ENCODE measurements at regions not wholly inside any gene's neighbourhood (a gene's known extent, or its start where the extent isn't known, plus 50 kb on each side); places are given as distances from the start of the nearest gene placed in this dataset.

GRCh38 chr1:25009671-25010262, 79.7 kb upstream of the RUNX3 start:
- peak; percentile 63 for DNase-seq (ENCODE audit: low read depth)
- TF ChIP-seq MAX (IDR thresholded peaks at IDR 0.05; ENCODE audit: low read depth, low read length) (no peak), MYC (IDR thresholded peaks at IDR 0.05; ENCODE audit: low read depth, low read length) (no peak), POLR2A (IDR thresholded peaks at IDR 0.05; ENCODE audit: extremely low read depth, insufficient read length) (no peak), CTCF (IDR thresholded peaks at IDR 0.05; ENCODE audit: low read depth, low read length) (no peak)
- no peak overlapping the region for H3K4me3 ChIP-seq (ENCODE audit: low read depth, low read length)

GRCh38 chr1:25008192-25008485, 78.1 kb upstream of the RUNX3 start:
- H3K4me3 ChIP-seq (ENCODE audit: low read depth, low read length) = no peak overlapping the region
- peak; percentile 53 for DNase-seq (ENCODE audit: low read depth)
- no peak for TF ChIP-seq POLR2A (IDR thresholded peaks at IDR 0.05; ENCODE audit: extremely low read depth, insufficient read length)
- TF ChIP-seq MYC (IDR thresholded peaks at IDR 0.05; ENCODE audit: low read depth, low read length) = no peak
- TF ChIP-seq CTCF (IDR thresholded peaks at IDR 0.05; ENCODE audit: low read depth, low read length) = no peak
- no peak for TF ChIP-seq MAX (IDR thresholded peaks at IDR 0.05; ENCODE audit: low read depth, low read length)

GRCh38 chr1:25007390-25008191, 77.5 kb upstream of the RUNX3 start:
- H3K4me3 ChIP-seq (ENCODE audit: low read depth, low read length) = peak overlapping the region; percentile 42
- DNase-seq (ENCODE audit: low read depth) = peak; percentile 80
- peak; percentile 18 for TF ChIP-seq CTCF (IDR thresholded peaks at IDR 0.05; ENCODE audit: low read depth, low read length)
- peak; percentile 77 for TF ChIP-seq MAX (IDR thresholded peaks at IDR 0.05; ENCODE audit: low read depth, low read length)
- peak; percentile 39 for TF ChIP-seq MYC (IDR thresholded peaks at IDR 0.05; ENCODE audit: low read depth, low read length)

- H3K4me3 ChIP-seq (ENCODE audit: low read depth, low read length) = no peak overlapping the region
- DNase-seq (ENCODE audit: low read depth) = no peak
- TF ChIP-seq MYC (IDR thresholded peaks at IDR 0.05; ENCODE audit: low read depth, low read length) (no peak), MAX (IDR thresholded peaks at IDR 0.05; ENCODE audit: low read depth, low read length) (no peak), CTCF (IDR thresholded peaks at IDR 0.05; ENCODE audit: low read depth, low read length) (no peak), POLR2A (IDR thresholded peaks at IDR 0.05; ENCODE audit: extremely low read depth, insufficient read length) (no peak)
These were observed 76.7 kb upstream of the RUNX3 start for GRCh38 chr1:25006770-25007169.

- no peak overlapping the region for H3K4me3 ChIP-seq (ENCODE audit: low read depth, low read length)
- TF ChIP-seq CTCF (IDR thresholded peaks at IDR 0.05; ENCODE audit: low read depth, low read length) = no peak
- TF ChIP-seq POLR2A (IDR thresholded peaks at IDR 0.05; ENCODE audit: extremely low read depth, insufficient read length) = no peak
- TF ChIP-seq MYC (IDR thresholded peaks at IDR 0.05; ENCODE audit: low read depth, low read length) = no peak
- no peak for TF ChIP-seq MAX (IDR thresholded peaks at IDR 0.05; ENCODE audit: low read depth, low read length)
- peak; percentile 59 for DNase-seq (ENCODE audit: low read depth)
These were observed 74.3 kb upstream of the RUNX3 start for GRCh38 chr1:25004355-25004754.

All from NB4 (cell line).